GM10248 (cell line): ENCODE measurements at regions not wholly inside any gene's neighbourhood (a gene's known extent, or its start where the extent isn't known, plus 50 kb on each side); places are given as distances from the start of the nearest gene placed in this dataset.

ENCODE experiments used
- CTCF ChIA-PET: fragments of 300-600 bp; sonication (Branson Sonifier 250); formaldehyde crosslinking; extraction: SDS; loops from one replicate; lab custom pipeline; 2021; ENCODE audit warnings: antibody characterized with exemption; lab: Yijun Ruan, JAX
- POLR2A ChIA-PET: fragments of 350-650 bp; sonication (Branson Sonifier 250); formaldehyde crosslinking; extraction: SDS; loops from one replicate; lab custom pipeline; 2020; ENCODE audit warnings: antibody characterized with exemption; lab: Yijun Ruan, JAX
- DNase-seq: peaks from one replicate; pipeline ENCODE4 v3.0.0; 2012; ENCODE audit errors: extremely low spot score
- TF ChIP-seq, protein P1 (sequence below): IDR thresholded peaks from 2 replicates; pipeline ENCODE4 v1.5.1; 2012; ENCODE audit warnings: mild to moderate bottlenecking, low read depth; ENCODE audit errors: extremely low read depth, missing control alignments, control extremely low read depth

DNA sequence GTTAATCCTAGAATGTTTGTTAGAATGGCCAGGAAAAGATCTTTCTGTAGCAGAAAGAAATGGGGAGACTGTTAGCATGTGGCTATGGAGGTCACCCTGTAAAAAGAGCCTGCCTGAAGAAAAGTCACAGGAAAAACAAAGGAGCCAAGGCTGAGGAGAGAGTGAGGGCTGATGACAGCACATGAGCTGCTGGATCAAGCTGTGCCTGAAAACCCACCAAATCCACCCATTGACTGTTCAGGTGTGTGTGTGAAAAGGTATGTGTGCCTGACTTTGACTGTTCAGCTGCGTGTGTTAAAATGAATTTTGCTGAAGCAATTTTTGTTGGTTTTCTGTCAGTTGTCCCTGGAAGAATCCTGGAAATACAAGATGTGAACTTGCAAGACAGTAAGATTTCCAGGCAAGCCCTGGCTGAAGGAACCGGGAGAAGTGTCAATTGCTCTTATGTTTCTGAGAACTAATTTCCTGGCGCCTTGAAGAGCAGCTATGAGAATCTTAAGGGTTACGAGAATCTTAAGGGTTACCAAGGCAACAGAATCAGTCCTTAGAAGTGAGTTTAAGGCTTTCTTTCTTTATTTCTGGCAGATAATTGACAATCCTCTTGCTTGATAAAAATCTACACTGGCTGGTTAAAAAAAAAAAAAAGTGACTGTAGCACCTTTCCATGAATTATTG lies 73.0 kb upstream of the LGALSL start:
- DNase-seq = no peak

DNA sequence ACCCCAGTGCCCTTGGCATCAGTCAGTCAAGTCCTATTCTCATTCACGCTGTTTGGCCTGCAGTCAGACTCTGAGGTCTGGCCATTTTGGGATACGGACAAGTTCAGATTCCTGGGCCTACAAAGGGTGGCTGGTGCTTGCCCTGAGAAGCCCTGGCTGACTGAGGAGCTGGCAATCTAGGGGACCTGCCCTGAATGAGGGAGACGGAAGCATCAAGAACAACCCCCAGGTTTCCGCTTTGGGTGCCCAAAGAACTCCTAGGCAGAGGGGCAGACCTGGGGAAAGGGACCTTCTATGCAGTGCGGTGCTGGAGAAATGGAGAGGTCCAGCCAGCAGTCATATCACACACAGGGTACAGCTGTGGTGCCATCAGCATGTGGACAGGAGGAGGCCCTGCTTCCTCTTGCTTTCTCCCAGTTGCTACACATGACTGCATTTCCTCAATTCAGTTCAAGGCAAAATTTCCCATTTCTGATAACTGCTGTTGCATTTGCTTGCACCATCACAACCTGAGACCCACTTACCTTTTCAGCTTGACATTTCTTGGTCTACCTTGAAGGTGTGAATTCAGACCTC lies 70.9 kb upstream of the LGALSL start:
- CTCF ChIA-PET = interaction anchor here (0.8 to 1.2 kb wide), 3 partner anchors 21 to 123 kb away, joined by 3 read pairs; no protein-coding TSS in a partner anchor
- POLR2A ChIA-PET = no interaction called here
- TF ChIP-seq, protein P1, sequence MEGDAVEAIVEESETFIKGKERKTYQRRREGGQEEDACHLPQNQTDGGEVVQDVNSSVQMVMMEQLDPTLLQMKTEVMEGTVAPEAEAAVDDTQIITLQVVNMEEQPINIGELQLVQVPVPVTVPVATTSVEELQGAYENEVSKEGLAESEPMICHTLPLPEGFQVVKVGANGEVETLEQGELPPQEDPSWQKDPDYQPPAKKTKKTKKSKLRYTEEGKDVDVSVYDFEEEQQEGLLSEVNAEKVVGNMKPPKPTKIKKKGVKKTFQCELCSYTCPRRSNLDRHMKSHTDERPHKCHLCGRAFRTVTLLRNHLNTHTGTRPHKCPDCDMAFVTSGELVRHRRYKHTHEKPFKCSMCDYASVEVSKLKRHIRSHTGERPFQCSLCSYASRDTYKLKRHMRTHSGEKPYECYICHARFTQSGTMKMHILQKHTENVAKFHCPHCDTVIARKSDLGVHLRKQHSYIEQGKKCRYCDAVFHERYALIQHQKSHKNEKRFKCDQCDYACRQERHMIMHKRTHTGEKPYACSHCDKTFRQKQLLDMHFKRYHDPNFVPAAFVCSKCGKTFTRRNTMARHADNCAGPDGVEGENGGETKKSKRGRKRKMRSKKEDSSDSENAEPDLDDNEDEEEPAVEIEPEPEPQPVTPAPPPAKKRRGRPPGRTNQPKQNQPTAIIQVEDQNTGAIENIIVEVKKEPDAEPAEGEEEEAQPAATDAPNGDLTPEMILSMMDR = no peak
- no peak for DNase-seq

More for the DNA sequence above, 73.0 kb upstream of the LGALSL start:
- ChIA-PET POLR2A (interaction anchor here (0.6 kb wide), 1 partner anchor 617 kb away, joined by 3 read pairs; no protein-coding TSS in a partner anchor), CTCF (interaction anchor here (1.2 to 2.5 kb wide), 3 partner anchors 10 to 107 kb away, joined by 4 to 9 read pairs (median 8); no protein-coding TSS in a partner anchor)
- TF ChIP-seq, protein P1 = no peak

DNA sequence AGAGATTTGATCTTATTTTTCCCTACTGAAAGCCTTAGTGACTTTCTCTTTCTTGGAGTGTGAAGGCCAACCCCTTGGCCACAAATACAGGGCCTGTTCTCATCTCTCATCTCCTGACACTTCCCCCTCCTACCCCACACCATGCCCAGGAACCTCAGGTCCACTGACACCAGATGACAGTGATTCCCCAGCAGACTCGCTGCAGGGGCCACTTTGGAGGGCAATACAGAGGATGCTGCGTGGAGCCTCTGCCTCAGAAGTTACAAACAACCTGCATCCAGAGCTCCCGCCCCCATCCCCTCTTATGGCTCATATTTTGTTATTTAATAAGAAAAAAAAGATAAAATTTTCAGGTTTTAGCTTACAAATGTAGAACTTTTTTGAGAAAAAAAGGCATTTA lies 70.1 kb upstream of the LGALSL start:
- CTCF ChIA-PET = interaction anchor here (1.0 kb wide), 1 partner anchor 104 kb away, joined by 3 read pairs; no protein-coding TSS in a partner anchor
- DNase-seq = no peak
- POLR2A ChIA-PET = no interaction called here
- TF ChIP-seq, protein P1 = no peak

DNA sequence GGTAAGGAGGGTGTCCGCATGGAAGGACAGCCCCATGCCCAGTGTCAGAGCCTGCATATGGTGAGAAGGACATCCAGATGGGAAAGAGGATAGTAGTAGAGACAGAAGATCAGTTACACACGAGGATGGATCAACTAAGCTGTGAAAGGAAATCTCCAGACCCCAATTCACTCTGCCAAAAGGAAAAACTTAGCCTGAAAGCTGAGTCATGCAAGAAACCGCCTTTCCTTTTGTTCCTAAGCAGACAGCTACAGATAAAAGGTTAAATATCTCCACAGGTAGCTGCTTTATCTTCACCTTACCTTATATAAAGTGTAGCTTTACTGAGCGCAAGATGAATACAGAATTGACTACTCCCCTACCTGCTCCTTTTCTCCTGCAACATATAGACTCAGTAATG lies 67.3 kb upstream of the LGALSL start:
- TF ChIP-seq, protein P1 = no peak
- ChIA-PET CTCF (interaction anchor here (0.9 to 1.4 kb wide), 3 partner anchors 11 to 101 kb away, joined by 3 to 4 read pairs (median 3); no protein-coding TSS in a partner anchor), POLR2A (no interaction called here)
- no peak for DNase-seq

DNA sequence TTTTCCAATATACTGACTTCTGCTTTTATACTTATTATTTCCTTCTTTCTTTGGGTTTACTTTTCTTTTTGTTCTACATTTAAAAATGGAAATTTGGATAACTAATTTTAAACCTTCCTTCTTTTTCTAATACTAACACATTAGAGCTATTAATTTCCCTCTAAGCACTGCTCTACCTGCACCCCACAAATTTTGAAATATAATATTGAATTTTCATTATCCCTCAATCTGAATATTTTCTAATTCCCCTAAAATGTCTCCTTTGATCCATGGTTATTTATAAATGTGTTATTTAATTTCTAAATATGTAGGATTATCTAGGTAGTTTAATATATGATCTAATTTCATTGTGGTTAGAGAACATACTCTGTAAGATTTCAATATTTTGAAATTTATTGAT lies 63.4 kb upstream of the LGALSL start:
- ChIA-PET CTCF (interaction anchor here (1.3 to 1.5 kb wide), 2 partner anchors 19 to 95 kb away, joined by 4 read pairs; no protein-coding TSS in a partner anchor), POLR2A (no interaction called here)
- TF ChIP-seq, protein P1 = no peak
- DNase-seq = no peak

DNA sequence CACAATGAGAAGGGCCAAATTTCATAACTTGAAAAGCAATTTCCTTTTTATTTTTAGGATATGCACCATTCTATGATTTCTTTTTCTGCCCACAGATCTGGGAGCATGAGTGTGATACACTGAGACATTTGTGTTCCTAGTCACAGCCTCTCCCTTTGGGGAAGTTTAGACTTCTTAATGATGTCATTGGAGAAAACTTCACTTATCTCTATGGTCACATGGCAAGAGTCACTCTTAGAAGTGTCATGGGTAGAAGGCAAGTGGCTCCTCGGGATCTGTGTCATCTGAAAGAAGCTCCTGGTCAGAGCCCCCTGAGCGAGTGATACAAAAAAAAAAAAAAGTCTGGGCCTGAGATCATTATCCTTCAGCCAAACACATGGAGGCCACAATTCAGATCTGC lies 62.5 kb upstream of the LGALSL start:
- TF ChIP-seq, protein P1 = no peak
- ChIA-PET CTCF (interaction anchor here (1.3 to 1.5 kb wide), 4 partner anchors 20 to 341 kb away, joined by 3 to 4 read pairs (median 4); no protein-coding TSS in a partner anchor), POLR2A (no interaction called here)
- no peak for DNase-seq
